ENCODE measurements at regions not wholly inside any gene's neighbourhood (a gene's known extent, or its start where the extent isn't known, plus 50 kb on each side); places are given as distances from the start of the nearest gene placed in this dataset.

- WGBS (ENCODE audit: low lambda C conversion rate), result 2% methylated on average over 3 of the region's 3 CpGs
- Histone ChIP-seq H3K27me3 (ENCODE audit: control insufficient read depth in 1 of 2, insufficient read depth in 2 of 2, low read length in 2 of 2) (no peaks in the 10 kb centered on the region), H4K20me1 (ENCODE audit: insufficient read depth, low read length) (no peaks in the 10 kb centered on the region), H3K4me3 (replicated peaks in 1 of 3; ENCODE audit: insufficient read depth in 1 of 3, low read depth in 2 of 3, low read length in 3 of 3) (no peak overlapping the region), H2AFZ (ENCODE audit: low read length) (no peak overlapping the region), H3K9me3 (ENCODE audit: low read length) (no peaks in the 10 kb centered on the region), H3K27ac (ENCODE audit: extremely low read length, insufficient read depth, low read length) (no peak overlapping the region), H3K9ac (ENCODE audit: insufficient read depth, low read depth, low read length) (no peak overlapping the region), H3K4me1 (ENCODE audit: insufficient read depth, low read length) (no peaks in the 10 kb centered on the region), H3K79me2 (ENCODE audit: insufficient read depth, low read length) (no peaks in the 10 kb centered on the region), H3K4me2 (ENCODE audit: low read depth, low read length) (no peak overlapping the region), H3K36me3 (replicated peaks in 1 of 2; ENCODE audit: control insufficient read depth in 1 of 2, insufficient read depth in 2 of 2, low read length in 2 of 2) (no peaks in the 10 kb centered on the region)
- BruUV-seq (replicated peaks), result no TSS peak
- FAIRE-seq (no peak), ATAC-seq (no peak), DNase-seq (ENCODE audit: low spot score) (no peak)
- intact Hi-C loops (cut with micrococcal nuclease; ENCODE audit: unreplicated experiment) (no loop called here), in situ Hi-C loops (cut with HindIII; ENCODE audit: extremely low pct_ligation_motif_present, low pct_unique_long_range_greater_than_20kb) (no loop called here)
- no peak for TF ChIP-seq MAFF (IDR thresholded peaks at IDR 0.05; ENCODE audit: low read depth, low read length)
- TF ChIP-seq SRF (IDR thresholded peaks at IDR 0.05; ENCODE audit: low read depth, low read length), result no peak
- no peak for TF ChIP-seq ZSCAN25 (CRISPR knock-in tag; IDR thresholded peaks at IDR 0.05)
- TF ChIP-seq ZHX1 (CRISPR knock-in tag; IDR thresholded peaks at IDR 0.05; ENCODE audit: low read depth), result no peak
- TF ChIP-seq ZNF326 (CRISPR knock-in tag; IDR thresholded peaks at IDR 0.05; ENCODE audit: borderline replicate concordance), result no peak
- no peak for TF ChIP-seq FIP1L1 (IDR thresholded peaks at IDR 0.05; ENCODE audit: borderline replicate concordance, insufficient read depth, low read depth, low read length)
- no peak for TF ChIP-seq PREB (CRISPR knock-in tag; IDR thresholded peaks at IDR 0.05)
- TF ChIP-seq THRA (CRISPR knock-in tag; IDR thresholded peaks at IDR 0.05; ENCODE audit: borderline replicate concordance), result no peak
- TF ChIP-seq ERF (CRISPR knock-in tag; IDR thresholded peaks at IDR 0.05), result no peak
- no peak for TF ChIP-seq PCBP2 (optimal IDR thresholded peaks at IDR 0.05; ENCODE audit: low read depth, low read length, poor library complexity, severe bottlenecking)
- no peak for TF ChIP-seq HIC2 (CRISPR knock-in tag; IDR thresholded peaks at IDR 0.05; ENCODE audit: low read depth)
- ChIA-PET CTCF (ENCODE audit: low intra/inter-chr PET ratio, low total read pairs) (no interaction called here), POLR2A (no interaction called here)
Observed at GRCh38 chr11:80009081-80009480, 568.3 kb upstream of the TENM4 start.
